ENCODE measurements at regions not wholly inside any gene's neighbourhood (a gene's known extent, or its start where the extent isn't known, plus 50 kb on each side); places are given as distances from the start of the nearest gene placed in this dataset.

GRCh38 chr13:74280795-74281490 lies 146.7 kb upstream of the KLF12 start:
- H3K79me2 ChIP-seq (ENCODE audit: insufficient read depth, low read length) = no peaks in the 10 kb centered on the region
- peaks cover 4% of the 10 kb centered on the region for H3K4me1 Mint-ChIP-seq
- no peak overlapping the region for H3K4me3 Mint-ChIP-seq
- no peaks in the 10 kb centered on the region for H3K27me3 ChIP-seq (ENCODE audit: control insufficient read depth in 2 of 2, insufficient read depth in 2 of 2, low read length in 2 of 2)
- no peaks in the 10 kb centered on the region for H3K4me1 ChIP-seq (ENCODE audit: control insufficient read depth in 1 of 2, insufficient read depth in 2 of 2, low read length in 2 of 2)
- TF ChIP-seq CTCF (IDR thresholded peaks at IDR 0.05) = no peak
- 100% methylated on average over 1 of the region's 1 CpG for WGBS (ENCODE audit: insufficient coverage)
- no peaks in the 10 kb centered on the region for H3K36me3 ChIP-seq (replicated peaks in 1 of 2; ENCODE audit: control insufficient read depth in 1 of 2, insufficient read depth in 2 of 2, low read length in 2 of 2)
- no peak overlapping the region for H3K27ac ChIP-seq (ENCODE audit: low read depth in 1 of 2, low read length in 2 of 2)
- no peak overlapping the region for H3K4me2 ChIP-seq (replicated peaks; ENCODE audit: extremely low read depth, low read length, poor library complexity, severe bottlenecking)
- H3K36me3 Mint-ChIP-seq = no peaks in the 10 kb centered on the region
- H3K9ac ChIP-seq (ENCODE audit: insufficient read depth, low read length, poor library complexity, severe bottlenecking) = no peak overlapping the region
- H3K4me3 ChIP-seq (replicated peaks in 1 of 3; ENCODE audit: low read depth in 2 of 3, low read length in 3 of 3) = no peak overlapping the region
- intact Hi-C loops (cut with micrococcal nuclease) = no loop called here
- H4K20me1 ChIP-seq (ENCODE audit: insufficient read depth, low read length) = no peaks in the 10 kb centered on the region
- no peak overlapping the region for H3K27ac Mint-ChIP-seq
- peaks cover 0 to 8% (median 2%) of the 10 kb centered on the region in 7 donors for H3K9me3 Mint-ChIP-seq
- peaks cover 0 to 6% (median 1%) of the 10 kb centered on the region in 3 donors for H3K27me3 Mint-ChIP-seq (ENCODE audit: low read depth in 3 of 3)
- H2AFZ ChIP-seq (ENCODE audit: insufficient read depth, low read depth, low read length, poor library complexity, severe bottlenecking) = no peak overlapping the region
- DNase-seq = no peak
- H3K9me3 ChIP-seq (replicated peaks in 1 of 2; ENCODE audit: control insufficient read depth in 1 of 2, insufficient read depth in 1 of 2, low read length in 2 of 2) = no peaks in the 10 kb centered on the region

- intact Hi-C loops (cut with micrococcal nuclease) = no loop called here
- Histone ChIP-seq H3K36me3 (replicated peaks in 1 of 2; ENCODE audit: control insufficient read depth in 1 of 2, insufficient read depth in 2 of 2, low read length in 2 of 2) (no peaks in the 10 kb centered on the region), H3K4me3 (replicated peaks in 1 of 3; ENCODE audit: low read depth in 2 of 3, low read length in 3 of 3) (no peak overlapping the region), H3K4me1 (ENCODE audit: control insufficient read depth in 1 of 2, insufficient read depth in 2 of 2, low read length in 2 of 2) (no peaks in the 10 kb centered on the region), H3K9me3 (replicated peaks in 1 of 2; ENCODE audit: control insufficient read depth in 1 of 2, insufficient read depth in 1 of 2, low read length in 2 of 2) (no peaks in the 10 kb centered on the region), H4K20me1 (ENCODE audit: insufficient read depth, low read length) (no peaks in the 10 kb centered on the region), H3K4me2 (replicated peaks; ENCODE audit: extremely low read depth, low read length, poor library complexity, severe bottlenecking) (no peak overlapping the region), H2AFZ (ENCODE audit: insufficient read depth, low read depth, low read length, poor library complexity, severe bottlenecking) (no peak overlapping the region), H3K9ac (ENCODE audit: insufficient read depth, low read length, poor library complexity, severe bottlenecking) (no peak overlapping the region), H3K79me2 (ENCODE audit: insufficient read depth, low read length) (no peaks in the 10 kb centered on the region), H3K27ac (ENCODE audit: low read depth in 1 of 2, low read length in 2 of 2) (no peak overlapping the region), H3K27me3 (ENCODE audit: control insufficient read depth in 2 of 2, insufficient read depth in 2 of 2, low read length in 2 of 2) (no peaks in the 10 kb centered on the region)
- Mint-ChIP-seq H3K4me1 (peaks cover 4% of the 10 kb centered on the region), H3K4me3 (no peak overlapping the region), H3K9me3 (peaks cover 0 to 8% (median 2%) of the 10 kb centered on the region in 7 donors), H3K36me3 (no peaks in the 10 kb centered on the region), H3K27ac (no peak overlapping the region), H3K27me3 (ENCODE audit: low read depth in 3 of 3) (peaks cover 0 to 2% (median 0%) of the 10 kb centered on the region in 3 donors)
- TF ChIP-seq CTCF (IDR thresholded peaks at IDR 0.05) = no peak
- DNase-seq = no peak
- WGBS (ENCODE audit: insufficient coverage) = 100% methylated on average over 1 of the region's 3 CpGs
Observed at GRCh38 chr13:74280093-74280794, 146.0 kb upstream of the KLF12 start.

All from CD14-positive monocyte (primary cell).